ENCODE measurements at regions not wholly inside any gene's neighbourhood (a gene's known extent, or its start where the extent isn't known, plus 50 kb on each side); places are given as distances from the start of the nearest gene placed in this dataset.
"Not testable (repeated sequence)": the region's sequence is repeated elsewhere in the genome, so short reads cannot be mapped to it uniquely, and the experiment has no call there.

- Mint-ChIP-seq H3K36me3 (no peaks in the 10 kb centered on the region), H3K4me1 (no peaks in the 10 kb centered on the region)
- no peak for DNase-seq
Measured at GRCh38 chr5:100423330-100423729, 111.8 kb upstream of the FAM174A start.

GRCh38 chr5:100421360-100421759 is 113.8 kb upstream of the FAM174A start:
- Mint-ChIP-seq H3K27ac (no peak overlapping the region), H3K27me3 (ENCODE audit: low read depth in 3 of 3) (no peaks in the 10 kb centered on the region), H3K36me3 (no peaks in the 10 kb centered on the region), H3K4me1 (no peaks in the 10 kb centered on the region), H3K9me3 (peaks cover 0 to 11% (median 4%) of the 10 kb centered on the region in 6 donors), H3K4me3 (no peak overlapping the region)
- no peak for DNase-seq

More at GRCh38 chr5:100423330-100423729, 111.8 kb upstream of the FAM174A start:
- Mint-ChIP-seq H3K27me3 (ENCODE audit: low read depth in 3 of 3) (no peaks in the 10 kb centered on the region), H3K27ac (no peak overlapping the region), H3K4me3 (no peak overlapping the region), H3K9me3 (peaks cover 0 to 11% (median 4%) of the 10 kb centered on the region in 6 donors)

GRCh38 chr5:100418231-100418630 is 116.9 kb upstream of the FAM174A start:
- Mint-ChIP-seq H3K4me1 (no peaks in the 10 kb centered on the region), H3K27ac (no peak overlapping the region), H3K4me3 (no peak overlapping the region), H3K27me3 (ENCODE audit: low read depth in 3 of 3) (peaks cover 0 to 2% (median 0%) of the 10 kb centered on the region in 3 donors), H3K9me3 (no peaks in the 10 kb centered on the region), H3K36me3 (no peaks in the 10 kb centered on the region)
- no peak for DNase-seq

GRCh38 chr5:100409660-100410151 is 125.5 kb upstream of the FAM174A start:
- no peaks in the 10 kb centered on the region for H3K36me3 Mint-ChIP-seq
- no peak overlapping the region for H3K4me3 Mint-ChIP-seq
- H3K4me1 Mint-ChIP-seq: no peaks in the 10 kb centered on the region
- H3K9me3 Mint-ChIP-seq: no peaks in the 10 kb centered on the region
- no peaks in the 10 kb centered on the region for H3K27me3 Mint-ChIP-seq (ENCODE audit: low read depth in 3 of 3)
- no peak for DNase-seq
- H3K27ac Mint-ChIP-seq: no peak overlapping the region

- Mint-ChIP-seq H3K27ac (no peak overlapping the region), H3K36me3 (no peaks in the 10 kb centered on the region), H3K27me3 (ENCODE audit: low read depth in 3 of 3) (peaks cover 0 to 2% (median 0%) of the 10 kb centered on the region in 3 donors), H3K9me3 (no peaks in the 10 kb centered on the region), H3K4me1 (no peaks in the 10 kb centered on the region), H3K4me3 (no peak overlapping the region)
- DNase-seq: no peak
Measured at GRCh38 chr5:100407053-100407452, 128.1 kb upstream of the FAM174A start.

- Mint-ChIP-seq H3K27me3 (ENCODE audit: low read depth in 3 of 3) (peaks cover 0 to 2% (median 0%) of the 10 kb centered on the region in 3 donors), H3K36me3 (no peaks in the 10 kb centered on the region), H3K9me3 (no peaks in the 10 kb centered on the region), H3K27ac (no peak overlapping the region), H3K4me3 (no peak overlapping the region), H3K4me1 (no peaks in the 10 kb centered on the region)
- DNase-seq: no peak
Measured at GRCh38 chr5:100406640-100407039, 128.5 kb upstream of the FAM174A start.

- Mint-ChIP-seq H3K9me3 (no peaks in the 10 kb centered on the region), H3K27ac (no peak overlapping the region), H3K27me3 (ENCODE audit: low read depth in 3 of 3) (peaks cover 0 to 2% (median 0%) of the 10 kb centered on the region in 3 donors), H3K36me3 (no peaks in the 10 kb centered on the region), H3K4me1 (no peaks in the 10 kb centered on the region), H3K4me3 (no peak overlapping the region)
- no peak for DNase-seq
Measured at GRCh38 chr5:100402071-100402470, 133.1 kb upstream of the FAM174A start.

- no peaks in the 10 kb centered on the region for H3K4me1 Mint-ChIP-seq
- no peaks in the 10 kb centered on the region for H3K36me3 Mint-ChIP-seq
- H3K9me3 Mint-ChIP-seq: no peaks in the 10 kb centered on the region
- H3K27ac Mint-ChIP-seq: no peak overlapping the region
- H3K27me3 Mint-ChIP-seq (ENCODE audit: low read depth in 3 of 3): peaks cover 0 to 2% (median 0%) of the 10 kb centered on the region in 3 donors
- H3K4me3 Mint-ChIP-seq: no peak overlapping the region
- no peak for DNase-seq
Measured at GRCh38 chr5:100401149-100401548, 134.0 kb upstream of the FAM174A start.

- H3K4me3 Mint-ChIP-seq; H3K36me3 Mint-ChIP-seq; H3K4me1 Mint-ChIP-seq; H3K27me3 Mint-ChIP-seq (ENCODE audit: low read depth in 3 of 3); H3K27ac Mint-ChIP-seq; H3K9me3 Mint-ChIP-seq; DNase-seq: not testable (repeated sequence)
Measured at GRCh38 chr5:100398815-100399214, 136.4 kb upstream of the FAM174A start.

- H3K4me3 Mint-ChIP-seq; H3K36me3 Mint-ChIP-seq; H3K4me1 Mint-ChIP-seq; H3K9me3 Mint-ChIP-seq; H3K27me3 Mint-ChIP-seq (ENCODE audit: low read depth in 3 of 3); H3K27ac Mint-ChIP-seq; DNase-seq: not testable (repeated sequence)
Measured at GRCh38 chr5:100379254-100379858, 155.8 kb upstream of the FAM174A start.

GRCh38 chr5:100364757-100365478 is 170.3 kb upstream of the FAM174A start:
- not testable (repeated sequence) for DNase-seq; H3K36me3 Mint-ChIP-seq; H3K4me3 Mint-ChIP-seq; H3K27me3 Mint-ChIP-seq (ENCODE audit: low read depth in 3 of 3); H3K27ac Mint-ChIP-seq; H3K9me3 Mint-ChIP-seq; H3K4me1 Mint-ChIP-seq

- DNase-seq; H3K27ac Mint-ChIP-seq; H3K36me3 Mint-ChIP-seq; H3K4me3 Mint-ChIP-seq; H3K9me3 Mint-ChIP-seq; H3K27me3 Mint-ChIP-seq (ENCODE audit: low read depth in 3 of 3); H3K4me1 Mint-ChIP-seq: not testable (repeated sequence)
Measured at GRCh38 chr5:100364343-100364742, 170.8 kb upstream of the FAM174A start.

GRCh38 chr5:100359998-100360397 is 175.2 kb upstream of the FAM174A start:
- not testable (repeated sequence) for H3K9me3 Mint-ChIP-seq; H3K27ac Mint-ChIP-seq; DNase-seq; H3K36me3 Mint-ChIP-seq; H3K27me3 Mint-ChIP-seq (ENCODE audit: low read depth in 3 of 3); H3K4me1 Mint-ChIP-seq; H3K4me3 Mint-ChIP-seq

GRCh38 chr5:100346269-100346668 is 188.9 kb upstream of the FAM174A start:
- H3K27me3 Mint-ChIP-seq (ENCODE audit: low read depth in 3 of 3); H3K4me1 Mint-ChIP-seq; H3K27ac Mint-ChIP-seq; H3K36me3 Mint-ChIP-seq; DNase-seq; H3K9me3 Mint-ChIP-seq; H3K4me3 Mint-ChIP-seq: not testable (repeated sequence)

GRCh38 chr5:100341485-100341884 is 193.7 kb upstream of the FAM174A start:
- DNase-seq; H3K9me3 Mint-ChIP-seq; H3K27me3 Mint-ChIP-seq (ENCODE audit: low read depth in 3 of 3); H3K27ac Mint-ChIP-seq; H3K4me3 Mint-ChIP-seq; H3K4me1 Mint-ChIP-seq; H3K36me3 Mint-ChIP-seq: not testable (repeated sequence)

All from immature natural killer cell (primary cell).